T1000 (cell line): ENCODE measurements at regions not wholly inside any gene's neighbourhood (a gene's known extent, or its start where the extent isn't known, plus 50 kb on each side); places are given as distances from the start of the nearest gene placed in this dataset.

Experiments
- DNase-seq: peaks from one replicate; lab custom pipeline; 2025; ENCODE audit warnings: mixed read lengths; lab: John Stamatoyannopoulos, UW

DNA sequence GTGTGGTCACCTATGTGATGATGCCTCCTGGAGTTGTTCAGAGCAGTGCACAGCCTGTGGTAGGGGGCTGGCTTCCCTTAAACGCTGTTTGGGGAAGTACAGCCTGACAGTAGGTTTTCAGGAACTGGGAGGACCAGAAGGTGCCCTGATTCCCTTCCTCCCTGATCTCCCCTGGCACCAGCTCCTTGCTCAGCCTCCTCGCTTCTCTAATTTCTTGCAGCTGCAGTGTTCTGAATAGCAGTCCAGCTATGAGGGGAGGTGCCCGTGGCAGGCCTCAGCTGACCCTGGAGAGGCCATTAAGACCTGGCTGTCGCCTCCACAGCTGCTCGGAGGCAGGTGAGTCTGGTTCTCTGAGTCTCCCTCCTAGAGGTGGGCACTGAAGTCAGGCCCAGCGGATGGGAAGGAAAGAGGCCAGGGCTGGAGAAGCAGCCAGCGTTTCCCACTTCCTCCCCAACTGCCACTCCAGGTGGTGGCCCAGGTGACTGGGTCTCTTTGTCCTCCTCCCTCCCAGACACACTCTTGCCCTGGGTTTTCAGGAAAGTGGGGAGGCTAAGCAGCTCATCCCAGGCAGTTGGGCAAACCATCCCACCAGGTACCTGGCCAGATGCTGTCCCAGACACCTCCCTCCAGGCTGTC lies 52.0 kb upstream of the RPL11 start:
- no peak for DNase-seq

DNA sequence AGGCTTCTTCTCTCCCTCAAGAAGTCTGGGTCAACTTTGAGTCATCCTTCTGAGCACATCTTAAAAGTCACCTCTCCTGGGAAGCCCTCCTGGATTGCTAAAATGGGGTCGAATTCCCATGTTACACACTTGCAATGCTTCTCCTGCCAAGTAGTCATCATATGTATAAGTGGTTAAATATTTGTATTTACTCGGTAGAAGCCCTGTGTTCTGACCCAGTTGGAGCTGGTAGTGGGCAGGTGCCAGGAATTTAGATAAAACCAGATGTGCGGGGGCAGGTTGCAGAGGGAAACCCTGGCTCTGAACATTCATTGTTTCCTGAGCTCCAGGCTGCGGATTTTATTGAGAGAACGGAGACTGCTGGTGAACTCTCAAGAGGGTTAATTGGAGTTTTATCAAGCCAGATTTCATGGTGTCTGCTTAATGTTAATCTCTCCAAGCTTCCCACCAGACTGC lies 52.8 kb upstream of the RPL11 start:
- DNase-seq: no peak

DNA sequence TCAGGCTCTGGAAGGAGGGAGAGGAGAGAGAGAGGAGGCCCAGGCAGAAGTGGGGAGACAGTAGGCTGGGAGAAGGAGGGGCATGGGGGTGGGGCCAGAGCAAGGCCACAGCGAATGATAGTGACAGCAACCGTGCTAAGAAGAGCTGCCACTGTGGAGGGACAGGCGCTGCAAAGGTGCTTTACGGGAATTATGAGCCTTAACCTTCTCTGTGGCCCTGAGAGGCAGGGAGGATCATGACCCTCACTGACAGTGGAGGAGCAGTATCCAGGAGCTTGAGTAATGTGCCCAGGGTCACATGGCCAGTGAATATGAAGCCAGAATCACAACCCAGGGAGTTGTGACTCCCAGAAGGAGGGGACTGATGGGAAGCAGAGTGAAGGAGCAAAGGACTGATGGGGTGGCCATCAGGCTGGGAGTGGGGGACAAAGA lies 53.4 kb upstream of the RPL11 start:
- DNase-seq: no peak

DNA sequence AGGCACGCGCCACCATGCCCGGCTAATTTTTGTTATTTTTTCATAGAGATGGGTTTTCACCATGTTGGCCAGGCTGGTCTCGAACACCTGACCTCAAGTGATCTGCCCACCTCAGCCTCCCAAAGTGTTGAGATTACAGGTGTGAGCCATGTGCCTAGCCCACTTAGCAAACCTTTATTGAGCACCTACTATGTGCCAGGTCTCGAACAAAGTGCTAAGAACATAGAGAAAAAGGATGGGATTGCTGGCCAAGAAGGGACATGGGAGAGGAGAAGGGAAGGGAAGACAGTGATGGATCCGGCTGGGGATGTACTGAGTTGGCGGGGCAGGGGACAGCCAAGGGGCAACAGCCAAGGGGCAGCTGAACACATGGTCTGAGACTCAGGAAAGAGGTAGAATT lies 55.6 kb upstream of the RPL11 start:
- DNase-seq: no peak

DNA sequence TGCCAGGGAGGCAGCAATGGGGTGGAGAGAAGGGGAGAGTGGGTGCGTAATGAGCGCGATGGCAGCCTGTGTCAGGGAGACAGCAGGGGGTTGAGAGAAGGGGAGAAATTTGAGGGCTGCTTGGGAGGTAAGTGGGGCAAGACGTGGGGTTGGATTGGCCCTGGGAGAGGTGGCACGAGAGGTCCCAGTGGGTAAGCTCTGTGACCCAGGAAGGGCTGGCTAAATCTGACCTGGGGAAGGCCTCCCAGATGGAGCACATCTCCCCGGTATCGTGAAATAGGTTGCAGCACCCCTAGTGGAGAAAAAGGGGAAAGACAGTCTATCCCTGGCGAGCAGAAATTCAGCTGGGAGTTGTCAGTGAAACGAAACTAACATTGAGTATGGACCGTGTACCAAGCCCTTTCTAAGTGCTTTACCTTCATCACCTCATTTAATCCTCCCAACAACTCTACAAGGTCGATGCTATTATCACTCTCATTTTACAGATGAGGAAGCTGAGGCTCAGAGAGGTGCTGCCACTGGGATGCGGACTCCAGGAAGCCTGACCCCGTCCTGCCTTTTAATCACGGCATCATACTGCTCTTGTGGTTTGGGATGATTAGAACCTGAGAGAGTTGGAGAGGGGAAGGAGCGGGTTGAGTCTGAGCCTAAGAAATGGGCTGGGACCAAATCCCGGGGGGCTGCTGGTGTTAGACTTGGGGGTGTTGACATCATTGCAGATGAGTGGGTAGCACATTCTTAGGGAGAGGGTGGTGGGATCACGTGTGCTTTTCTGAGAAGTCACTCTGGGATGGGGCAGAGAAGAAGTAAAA lies 56.6 kb upstream of the RPL11 start:
- peak; percentile 61 for DNase-seq

DNA sequence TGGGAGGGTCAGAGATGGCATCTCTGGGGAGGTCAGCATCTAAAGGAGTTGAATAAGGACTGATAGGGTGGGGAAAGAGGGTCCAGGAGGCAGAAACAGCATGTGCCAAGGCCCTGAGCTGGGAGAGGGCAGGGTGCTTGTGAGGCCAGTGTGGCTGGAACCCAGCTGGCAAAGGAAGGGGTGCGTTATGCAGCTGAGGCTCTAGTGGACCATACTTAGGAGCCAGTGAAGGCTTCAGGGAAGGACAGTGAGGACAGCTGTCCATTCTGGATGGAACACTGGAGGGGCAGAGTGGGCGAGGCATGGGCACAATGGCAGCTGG lies 57.1 kb upstream of the RPL11 start:
- no peak for DNase-seq

DNA sequence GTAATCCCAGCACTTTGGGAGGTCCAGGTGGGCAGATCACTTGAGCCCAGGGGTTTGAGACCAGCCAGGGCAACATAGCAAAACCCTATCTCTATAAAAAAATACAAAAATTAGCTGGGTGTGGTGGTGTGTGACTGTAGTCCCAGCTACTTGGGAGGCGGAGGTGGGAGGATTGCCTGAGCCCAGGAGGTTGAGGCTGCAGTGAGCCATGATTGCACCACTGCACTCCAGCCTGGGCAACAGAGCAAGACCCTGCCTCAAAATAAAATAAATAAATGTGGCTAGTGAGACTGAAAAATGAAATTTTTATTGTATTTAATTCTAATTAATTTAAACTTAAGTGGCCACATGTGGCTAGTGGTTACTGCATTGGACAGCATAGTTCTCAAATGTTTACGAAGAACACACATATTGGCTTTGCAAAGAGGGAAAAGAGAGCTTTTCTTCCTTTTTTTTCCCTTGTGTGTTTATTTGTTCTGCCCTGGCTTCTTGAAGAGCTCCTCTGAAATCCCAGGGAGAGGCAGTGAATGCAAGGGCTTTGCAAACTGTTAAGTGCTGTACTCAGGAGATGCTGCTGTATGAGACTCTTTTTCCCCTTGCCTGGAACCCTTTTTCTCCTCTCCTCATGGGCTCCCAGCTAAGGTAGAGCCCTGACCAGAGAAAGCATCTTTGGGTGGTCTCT lies 59.0 kb upstream of the RPL11 start:
- no peak for DNase-seq

DNA sequence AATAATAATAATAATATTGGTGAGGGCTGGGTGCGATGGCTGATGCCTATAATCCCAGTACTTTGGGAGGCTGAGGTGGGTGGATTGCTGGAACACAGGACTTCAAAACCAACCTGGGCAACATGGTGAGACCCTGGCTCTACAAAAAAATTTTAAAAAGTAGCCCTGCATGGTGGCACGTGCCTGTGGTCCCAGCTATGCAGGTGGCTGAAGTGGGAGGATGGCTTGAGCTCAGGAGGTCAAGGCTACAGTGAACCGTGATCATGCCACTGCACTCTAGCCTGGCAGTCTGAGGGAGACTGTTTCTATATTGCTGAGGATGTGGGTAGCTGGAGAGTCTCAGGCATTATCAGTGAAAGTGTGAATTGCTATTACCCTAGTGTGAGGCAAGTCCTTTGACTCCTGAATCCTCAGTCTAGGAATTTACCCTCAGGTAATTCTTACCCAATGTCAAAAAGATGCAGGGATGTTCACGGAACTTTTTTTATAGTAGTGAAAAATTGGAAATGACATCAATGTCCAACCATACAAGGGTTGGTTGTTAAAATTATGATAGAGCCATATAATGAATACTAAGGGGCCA lies 61.8 kb upstream of the RPL11 start:
- DNase-seq: no peak

DNA sequence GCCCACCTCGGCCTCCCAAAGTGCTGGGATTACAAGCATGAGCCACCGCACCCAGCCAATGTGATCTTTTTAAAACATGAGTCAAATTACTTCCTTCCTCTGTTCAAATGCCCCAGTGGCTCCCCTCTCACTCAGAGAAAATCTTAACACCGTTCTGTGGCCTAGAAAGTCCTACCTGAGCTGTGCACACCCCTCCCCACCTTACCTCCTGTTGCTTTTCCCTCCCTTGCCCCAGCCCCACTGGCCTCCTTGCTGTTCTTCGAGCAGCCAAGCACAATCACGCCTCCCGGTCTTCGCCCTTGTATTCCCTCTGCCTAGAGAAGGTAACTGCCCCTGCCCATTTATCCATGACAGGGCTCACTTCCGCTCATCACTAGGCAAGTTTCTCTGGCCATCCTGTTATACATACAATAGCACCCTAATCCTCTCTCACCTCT lies 62.6 kb upstream of the RPL11 start:
- no peak for DNase-seq

DNA sequence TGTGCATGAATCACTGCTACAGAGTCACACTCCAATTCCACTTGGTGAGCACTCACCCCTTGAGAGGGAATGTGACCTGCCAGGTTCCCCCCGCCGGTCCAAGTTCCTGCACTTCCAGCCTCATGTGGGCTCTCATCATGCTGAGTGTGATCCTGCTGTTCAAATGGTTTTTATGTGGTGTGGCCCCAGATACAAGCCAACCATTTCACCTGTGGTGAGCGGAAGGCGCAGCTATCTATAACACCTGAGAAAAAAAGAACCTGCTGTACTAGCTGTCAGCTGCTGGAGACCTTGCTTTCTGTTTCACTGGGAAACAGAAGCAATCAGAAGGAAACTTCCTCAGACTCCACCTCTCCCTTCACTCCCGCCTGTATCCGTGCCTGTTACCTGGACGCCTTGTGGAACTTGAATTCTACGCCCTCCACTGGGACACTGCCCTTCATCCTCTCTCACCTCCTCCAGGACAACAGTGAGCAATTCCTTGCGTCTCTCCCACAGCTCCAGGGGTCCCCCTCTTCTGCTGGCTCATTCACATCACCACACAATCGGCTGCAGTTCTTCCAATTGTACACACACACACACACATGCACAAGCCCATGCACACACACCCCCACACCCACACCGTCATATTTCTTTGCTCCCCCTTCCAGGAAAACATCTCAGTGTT lies 64.4 kb upstream of the RPL11 start:
- no peak for DNase-seq

DNA sequence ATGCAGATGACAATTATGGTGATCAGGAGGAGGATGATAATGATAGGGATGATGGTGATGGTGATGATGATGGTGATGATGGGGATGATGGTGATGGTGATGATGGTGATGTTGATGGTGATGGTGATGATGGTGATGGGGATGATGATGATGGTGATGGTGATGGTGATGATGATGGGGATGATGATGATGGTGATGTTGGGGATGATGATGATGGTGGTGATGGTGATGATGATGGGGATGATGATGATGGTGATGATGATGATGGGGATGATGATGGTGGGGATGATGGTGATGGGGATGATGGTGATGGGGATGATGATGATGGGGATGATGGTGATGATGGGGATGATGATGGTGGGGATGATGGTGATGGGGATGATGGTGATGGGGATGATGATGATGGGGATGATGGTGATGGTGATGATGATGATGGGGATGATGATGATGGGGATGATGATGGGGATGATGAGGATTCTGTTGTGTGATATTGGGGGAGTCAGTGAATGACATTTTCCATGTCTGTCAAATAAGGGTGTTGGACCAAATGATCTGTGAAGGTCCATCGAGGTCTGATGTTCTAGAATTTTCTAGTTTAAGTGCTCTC lies 65.6 kb upstream of the RPL11 start:
- no peak for DNase-seq

DNA sequence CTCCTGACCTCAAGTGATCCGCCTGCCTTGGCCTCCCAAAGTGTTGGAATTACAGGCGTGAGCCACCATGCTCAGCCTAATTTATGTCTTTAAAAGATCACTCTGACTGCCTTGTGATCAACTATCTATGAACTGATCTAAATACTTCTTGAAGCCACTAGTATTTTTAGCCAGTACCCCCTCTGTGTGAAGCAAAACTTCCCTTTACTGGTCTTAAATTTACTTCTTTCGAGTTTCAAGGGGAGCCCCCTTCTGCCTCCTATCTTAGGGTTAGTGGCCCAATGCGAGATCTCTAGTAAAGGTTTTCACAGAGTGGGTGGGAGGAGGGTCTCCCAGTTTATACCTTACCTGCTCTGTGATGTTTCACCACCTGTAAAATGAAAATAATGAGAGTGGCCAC lies 66.1 kb upstream of the RPL11 start:
- no peak for DNase-seq

DNA sequence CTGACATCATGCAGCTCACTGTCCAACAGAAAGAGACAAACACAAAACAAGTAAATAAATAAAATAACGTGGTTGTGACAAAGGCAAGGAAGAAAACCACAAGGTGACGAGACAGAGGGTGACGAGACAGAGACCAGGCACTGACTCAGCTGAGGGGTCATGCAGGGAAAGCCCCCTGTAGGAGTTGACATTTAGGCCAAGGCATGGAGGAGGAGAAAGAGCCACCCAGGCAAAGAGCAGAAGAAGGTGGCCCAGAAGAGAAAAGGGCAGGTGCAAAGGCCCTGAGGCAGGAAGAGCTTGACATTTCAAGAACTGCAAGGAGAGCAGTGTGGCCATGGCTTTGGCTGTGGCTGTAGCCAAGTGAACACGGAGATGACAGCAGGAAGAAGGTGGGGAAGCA lies 65.1 kb upstream of the ID3 start:
- no peak for DNase-seq

DNA sequence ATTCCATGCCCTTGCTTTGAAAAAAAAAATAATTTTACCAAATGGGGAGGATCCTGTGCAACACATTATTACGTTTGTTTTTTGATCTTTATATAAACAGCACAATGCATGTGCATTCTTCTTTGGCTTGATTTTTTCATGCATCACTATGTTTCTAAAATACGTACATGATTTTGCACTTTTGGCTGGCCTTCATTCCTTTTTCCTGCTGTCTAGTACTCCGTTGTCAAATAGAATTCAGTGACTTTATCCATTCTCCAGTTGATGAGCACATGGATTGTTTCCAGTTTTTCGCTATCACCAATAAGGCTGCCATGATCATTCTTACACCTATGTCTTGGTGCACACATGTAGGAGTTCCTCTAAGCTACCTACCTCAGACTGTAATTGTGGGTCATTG lies 63.0 kb upstream of the ID3 start:
- DNase-seq: no peak

DNA sequence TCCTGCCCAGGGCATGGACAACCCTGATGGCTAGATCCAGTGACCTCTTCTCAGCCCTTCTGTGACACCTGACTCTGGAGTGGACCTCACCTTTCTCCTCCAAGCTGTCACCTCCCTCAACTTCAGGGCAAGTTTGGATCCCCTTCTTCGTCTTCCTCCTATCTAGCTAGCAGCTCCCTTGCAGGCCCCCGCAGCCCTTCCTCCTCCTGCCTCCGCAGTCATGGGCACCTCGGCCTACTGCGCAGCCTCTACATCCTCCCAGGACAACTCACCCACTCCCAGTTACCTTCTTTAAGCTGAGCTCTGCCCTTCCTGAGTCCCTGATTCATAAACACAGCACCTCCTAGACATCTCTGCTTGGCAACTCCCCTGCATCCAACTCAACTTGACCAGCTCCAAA lies 61.3 kb upstream of the ID3 start:
- DNase-seq: no peak

DNA sequence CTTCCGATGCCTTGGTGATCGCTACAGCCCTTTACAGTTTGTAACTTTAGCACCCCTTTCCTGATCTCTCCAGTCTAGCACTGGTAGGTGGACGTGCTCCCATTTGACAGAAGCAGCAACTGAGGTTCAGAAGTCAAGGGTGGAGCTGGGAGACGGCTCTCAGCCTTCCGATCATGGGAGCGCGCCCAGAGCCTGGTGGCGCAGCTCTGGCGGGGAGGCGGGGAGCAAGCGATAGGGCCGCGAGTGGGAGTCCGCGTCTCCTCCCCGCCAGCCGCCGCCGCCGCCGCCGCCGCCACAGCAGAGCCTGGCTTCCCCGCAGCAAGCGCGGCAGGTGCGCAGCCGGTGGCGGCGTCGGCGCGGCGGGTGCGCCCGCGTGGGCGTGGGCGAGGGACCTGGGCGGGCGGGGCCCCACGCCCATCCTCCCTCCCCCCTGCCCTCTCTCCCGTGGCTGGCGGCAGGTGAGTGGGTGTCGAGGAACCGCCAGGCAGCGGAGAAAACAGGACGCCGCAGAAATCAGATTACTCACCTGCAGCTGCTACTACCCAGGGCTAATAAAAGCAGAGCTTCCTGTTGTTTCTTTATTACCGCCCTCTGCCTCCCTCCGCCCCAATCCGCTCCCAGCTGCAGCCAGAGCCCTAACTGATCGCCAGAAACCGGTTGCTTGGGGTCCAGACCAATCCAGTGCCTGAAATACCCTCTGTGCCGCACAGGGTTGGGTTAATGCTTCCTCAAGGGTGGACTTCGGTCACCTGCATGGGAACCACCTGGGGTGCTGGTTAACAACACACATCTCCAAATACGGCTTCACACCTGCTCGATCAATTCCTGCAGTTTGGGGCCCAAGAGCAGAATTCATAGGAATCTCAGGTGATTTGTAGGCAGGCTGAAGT lies 60.2 kb upstream of the ID3 start:
- DNase-seq: no peak

DNA sequence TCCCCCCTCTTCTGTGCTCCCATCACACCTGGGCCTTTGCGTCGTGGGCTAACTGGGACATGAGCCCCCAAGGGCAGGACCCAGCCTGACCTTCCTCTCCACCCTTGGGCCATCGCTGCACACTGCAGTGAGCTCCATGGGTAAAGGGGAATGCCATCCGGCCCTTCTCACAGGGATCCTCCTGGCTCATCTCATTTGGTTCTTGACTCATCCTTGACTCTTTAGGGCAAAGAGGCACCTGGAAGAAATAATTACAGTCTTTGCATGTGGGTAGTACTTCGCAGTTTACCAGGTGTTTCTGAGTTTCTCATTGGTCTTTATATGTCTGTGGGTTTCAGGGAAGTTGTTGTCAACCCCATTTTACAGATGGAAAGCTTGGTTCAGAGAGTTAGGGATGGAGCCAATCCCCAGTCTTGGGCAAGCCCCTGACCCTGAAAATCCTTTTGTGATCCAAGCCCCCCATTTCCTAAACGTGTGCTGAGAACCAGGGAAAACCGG lies 59.3 kb upstream of the ID3 start:
- DNase-seq: no peak

DNA sequence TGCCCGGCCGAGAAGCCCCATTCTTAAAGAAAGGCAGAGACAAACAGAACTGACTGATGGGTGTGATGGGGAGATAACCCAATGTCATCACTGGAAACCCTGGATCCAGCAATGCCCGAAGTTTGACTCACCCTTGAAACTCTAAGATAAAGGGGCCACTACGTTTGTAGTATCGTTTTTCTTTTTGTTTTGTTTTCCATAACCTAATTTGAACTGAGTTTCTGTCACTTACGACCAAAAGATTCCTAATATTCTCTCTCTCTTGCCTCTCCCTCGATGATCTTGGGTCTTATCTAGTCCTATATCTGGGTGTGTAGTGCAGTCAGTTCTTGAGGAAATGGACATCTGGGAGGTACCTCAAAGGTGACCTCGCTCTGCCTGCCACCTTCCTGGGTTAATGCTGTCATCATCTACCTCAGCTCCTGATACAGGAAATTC lies 57.8 kb upstream of the ID3 start:
- DNase-seq: no peak

DNA sequence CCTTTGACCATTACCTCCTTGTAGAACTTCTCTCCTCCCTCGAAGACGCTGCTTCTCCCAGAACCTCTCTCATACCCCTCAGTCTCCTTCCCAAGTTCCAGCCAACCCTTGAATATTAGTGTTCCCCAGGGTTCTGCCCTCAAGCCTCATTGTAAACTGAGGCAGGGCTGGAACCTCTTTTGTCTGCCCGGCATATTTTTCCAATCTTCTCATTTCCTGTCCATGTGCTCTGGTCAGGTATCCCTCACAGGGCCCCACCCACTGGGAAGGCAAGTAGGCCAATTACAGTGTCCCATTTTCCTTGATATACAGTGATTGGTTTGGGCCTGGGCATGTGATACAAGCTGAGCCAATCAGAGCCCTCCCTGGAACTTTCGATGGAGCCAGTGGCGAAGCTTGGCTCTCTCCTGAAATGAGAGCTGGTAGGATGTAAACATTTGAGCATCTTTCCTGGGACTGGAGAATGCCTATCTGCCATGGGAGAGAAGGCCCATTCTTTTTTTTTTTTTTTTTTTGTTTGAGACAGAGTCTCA lies 57.1 kb upstream of the ID3 start:
- no peak for DNase-seq

DNA sequence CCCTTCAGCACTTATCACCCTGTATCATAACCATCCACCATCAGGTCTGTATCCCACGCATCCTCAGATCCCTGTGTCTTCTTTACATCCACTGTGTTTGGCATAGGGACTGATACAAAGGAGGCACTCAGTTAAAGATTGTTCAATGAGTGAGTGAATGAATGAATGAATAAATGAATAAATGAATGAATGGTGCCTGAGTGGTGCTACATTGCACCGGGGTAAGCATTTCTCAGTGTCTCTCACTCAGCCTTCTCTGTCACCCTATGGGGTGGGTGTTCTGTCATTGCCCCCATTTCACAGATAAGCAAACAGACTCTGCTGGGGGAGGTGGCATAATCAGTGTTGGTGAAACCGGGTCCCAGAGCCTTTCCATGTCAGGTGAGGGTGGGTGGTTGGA lies 56.6 kb upstream of the ID3 start:
- no peak for DNase-seq
